Lower leg skin (tissue), 4 donors: ENCODE measurements at regions not wholly inside any gene's neighbourhood (a gene's known extent, or its start where the extent isn't known, plus 50 kb on each side); places are given as distances from the start of the nearest gene placed in this dataset.

Experiments used
- DNase-seq, 2 donors: peaks; one replicate each; pipeline ENCODE4 v3.0.0-alpha.2; 2019; ENCODE audit warnings: low spot score in 2 of 2
- H3K4me3 ChIP-seq: fragments of 200-600 bp; sonication (generic); 2 replicates; pipeline ENCODE4 v1.5.1; 2017; ENCODE audit warnings: mild to moderate bottlenecking, low read depth; ENCODE audit not compliant: poor library complexity, severe bottlenecking
- POLR2A ChIP-seq, 2 donors: fragments of 450-650 bp; IDR thresholded peaks; one replicate each; pipeline ENCODE4 v1.6.1; 2016 to 2017; ENCODE audit warnings: antibody characterized with exemption in 2 of 2, mild to moderate bottlenecking in 1 of 2, moderate library complexity in 1 of 2
- WGBS, 2 donors: methylation state at CpG; one replicate each; pipeline ENCODE4 v1.1.5; 2018; 5-methylcytosine and 5-hydroxymethylcytosine counted together
- intact Hi-C: fragments of 100-400 bp; cut with DNase I; formaldehyde crosslinking; loops from one replicate; pipeline ENCODE4 v1.15.0; 2023; ENCODE audit warnings: low total_unique reads
- TF ChIP-seq, protein P1 (sequence below), 3 donors: fragments of 450-650 bp; IDR thresholded peaks; one replicate each; pipeline ENCODE4 v1.5.1; 2016; ENCODE audit warnings: antibody characterized with exemption in 3 of 3, mild to moderate bottlenecking in 3 of 3, moderate library complexity in 2 of 3

DNA sequence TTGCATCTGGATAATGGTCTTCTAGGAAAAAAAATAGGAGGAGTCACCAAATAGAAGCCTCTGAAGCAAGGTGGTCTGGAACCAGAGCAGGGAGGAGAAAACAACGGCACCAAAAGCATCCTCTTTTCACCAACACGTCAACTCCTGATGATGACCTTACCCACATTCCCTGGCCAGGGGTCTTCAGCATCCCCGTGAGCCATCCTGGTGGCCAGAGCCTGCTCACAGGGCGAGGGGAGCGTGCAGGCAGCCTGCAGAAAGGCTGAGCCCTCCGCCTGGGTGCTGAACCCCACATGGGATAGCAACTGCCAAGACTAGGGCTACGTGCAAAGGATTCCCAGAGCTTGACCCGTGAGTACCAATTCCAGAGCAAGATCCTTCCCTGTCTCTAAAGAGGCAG, 191.0 kb downstream of the NDUFA10 start:
- intact Hi-C loops: no loop called here
- no peak overlapping the region for H3K4me3 ChIP-seq
- 87 to 91% methylated on average over 8 of the region's 8 CpGs for WGBS, 2 donors
- TF ChIP-seq, protein P1, sequence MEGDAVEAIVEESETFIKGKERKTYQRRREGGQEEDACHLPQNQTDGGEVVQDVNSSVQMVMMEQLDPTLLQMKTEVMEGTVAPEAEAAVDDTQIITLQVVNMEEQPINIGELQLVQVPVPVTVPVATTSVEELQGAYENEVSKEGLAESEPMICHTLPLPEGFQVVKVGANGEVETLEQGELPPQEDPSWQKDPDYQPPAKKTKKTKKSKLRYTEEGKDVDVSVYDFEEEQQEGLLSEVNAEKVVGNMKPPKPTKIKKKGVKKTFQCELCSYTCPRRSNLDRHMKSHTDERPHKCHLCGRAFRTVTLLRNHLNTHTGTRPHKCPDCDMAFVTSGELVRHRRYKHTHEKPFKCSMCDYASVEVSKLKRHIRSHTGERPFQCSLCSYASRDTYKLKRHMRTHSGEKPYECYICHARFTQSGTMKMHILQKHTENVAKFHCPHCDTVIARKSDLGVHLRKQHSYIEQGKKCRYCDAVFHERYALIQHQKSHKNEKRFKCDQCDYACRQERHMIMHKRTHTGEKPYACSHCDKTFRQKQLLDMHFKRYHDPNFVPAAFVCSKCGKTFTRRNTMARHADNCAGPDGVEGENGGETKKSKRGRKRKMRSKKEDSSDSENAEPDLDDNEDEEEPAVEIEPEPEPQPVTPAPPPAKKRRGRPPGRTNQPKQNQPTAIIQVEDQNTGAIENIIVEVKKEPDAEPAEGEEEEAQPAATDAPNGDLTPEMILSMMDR (IDR thresholded peaks at IDR 0.05): no peak
- TF ChIP-seq POLR2A (IDR thresholded peaks at IDR 0.05): no peak
- DNase-seq: peak in 1 of 2 donors; percentile 43

DNA sequence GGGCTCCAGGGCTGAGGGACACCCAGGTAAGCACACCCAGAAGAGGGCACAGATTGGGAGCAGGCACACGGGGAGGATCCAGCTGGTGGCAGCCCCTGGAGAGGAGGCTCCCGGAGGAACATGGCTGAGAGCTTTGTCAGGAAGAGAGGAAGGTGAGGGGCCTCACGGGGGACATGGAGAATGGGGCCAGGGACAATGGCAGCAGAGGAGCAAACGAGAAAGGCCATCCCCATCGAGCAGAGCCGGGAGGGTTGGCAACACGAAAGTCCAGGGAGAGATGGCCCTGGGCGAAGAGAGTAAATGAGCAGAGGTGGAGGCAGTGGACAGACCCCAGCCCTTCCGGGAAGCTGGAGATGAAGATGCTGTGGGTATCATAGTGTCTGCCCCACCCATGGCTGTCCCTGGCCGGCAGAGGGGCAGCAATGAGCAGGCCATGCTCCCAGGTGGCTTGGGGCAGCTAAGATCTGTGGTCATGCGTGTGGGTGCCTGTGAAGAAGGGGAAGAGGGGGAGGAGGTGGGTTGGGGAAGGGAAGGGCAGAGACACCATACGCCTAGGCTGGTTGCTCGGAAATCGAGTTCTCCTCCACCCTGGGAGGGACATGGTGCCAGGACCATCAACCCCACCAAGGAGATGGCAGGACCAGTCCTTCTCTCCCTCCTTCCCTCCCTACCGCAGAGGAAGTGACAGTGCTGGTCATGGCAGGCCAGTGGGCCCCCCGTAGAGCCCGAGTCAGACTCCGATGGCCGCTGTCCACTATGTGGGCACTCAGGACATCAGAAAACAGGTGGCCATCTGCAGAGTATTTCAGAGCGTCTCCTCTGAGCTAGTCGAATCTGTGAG, 191.7 kb downstream of the NDUFA10 start:
- DNase-seq: peak; percentile 7 to 62
- WGBS, 2 donors: 91 to 92% methylated on average over 21 of the region's 21 CpGs
- TF ChIP-seq, protein P1 (IDR thresholded peaks at IDR 0.05): no peak
- no peak for TF ChIP-seq POLR2A (IDR thresholded peaks at IDR 0.05)

DNA sequence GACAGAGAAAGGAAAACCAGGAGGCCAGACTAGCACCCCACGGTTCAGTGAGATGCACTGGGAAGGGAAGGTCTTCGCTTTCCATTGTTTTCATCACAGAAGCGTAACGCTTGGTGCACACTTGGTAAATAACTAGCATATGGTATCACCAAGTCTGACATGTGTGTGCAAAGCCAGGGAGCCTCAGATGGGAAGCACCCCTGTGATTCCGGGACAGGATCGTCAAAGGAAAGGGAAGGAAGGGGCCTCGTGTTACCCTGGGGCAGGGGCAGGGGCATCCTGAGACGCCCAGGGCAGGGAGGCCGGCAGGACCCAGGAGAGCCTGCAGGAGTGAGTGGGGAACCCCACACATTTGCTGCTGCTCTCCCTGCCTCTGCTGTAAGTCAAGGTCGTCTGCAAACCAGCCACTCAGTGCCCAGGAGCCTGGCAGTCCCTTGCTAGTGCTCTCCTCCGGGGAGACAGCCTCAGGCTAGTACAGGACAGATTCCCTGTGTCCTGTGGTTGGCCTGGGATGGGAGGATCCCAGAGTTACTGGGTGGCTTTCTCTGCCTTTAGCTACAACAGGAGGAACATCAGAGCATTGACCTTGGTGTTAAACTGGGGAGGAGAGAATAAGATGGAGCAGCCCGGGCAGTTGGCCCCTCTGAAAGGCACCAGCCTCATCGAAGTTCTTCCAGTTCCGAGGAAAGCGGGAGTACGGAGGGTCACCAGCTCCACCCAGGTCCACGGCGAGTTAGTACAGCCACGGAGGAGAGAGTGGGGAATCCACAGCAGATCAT, 192.5 kb downstream of the NDUFA10 start:
- 81 to 83% methylated on average over 19 of the region's 19 CpGs for WGBS, 2 donors
- intact Hi-C loops: no loop called here
- peak; percentile 8 to 57 for DNase-seq
- no peak for TF ChIP-seq POLR2A (IDR thresholded peaks at IDR 0.05)
- TF ChIP-seq, protein P1 (IDR thresholded peaks at IDR 0.05): no peak
- no peak overlapping the region for H3K4me3 ChIP-seq

More for the DNA sequence above, 191.7 kb downstream of the NDUFA10 start:
- H3K4me3 ChIP-seq: no peak overlapping the region
- intact Hi-C loops: no loop called here

DNA sequence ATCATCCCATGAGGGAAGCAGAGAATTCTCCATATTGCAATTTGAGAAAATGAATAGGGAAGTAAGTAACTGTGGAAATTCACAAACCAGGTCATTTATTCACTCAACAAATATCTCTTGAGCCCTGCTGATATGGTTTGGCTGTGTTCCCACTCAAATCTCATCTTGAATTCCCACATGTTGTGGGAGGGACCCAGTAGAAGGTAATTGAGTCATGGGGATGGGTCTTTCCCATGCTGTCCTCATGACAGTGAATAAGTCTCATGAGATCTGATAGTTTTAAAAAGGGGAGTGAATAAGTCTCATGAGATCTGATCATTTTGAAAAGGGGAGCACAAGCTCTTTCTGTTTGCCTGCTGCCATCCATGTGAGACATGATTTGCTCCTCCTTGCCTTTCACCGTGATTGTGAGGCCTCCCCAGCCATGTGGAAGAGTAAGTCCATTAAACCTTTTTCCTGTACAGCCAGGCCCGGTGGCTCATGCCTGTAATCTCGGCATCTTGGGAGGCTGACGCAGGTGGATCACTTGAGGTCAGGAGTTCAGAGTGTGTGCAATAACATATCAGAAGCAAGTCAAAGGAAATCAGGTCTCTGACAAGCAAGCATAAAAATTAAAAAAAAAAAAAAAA, 193.2 kb downstream of the NDUFA10 start:
- peak in 1 of 2 donors; percentile 42 for DNase-seq
- no peak overlapping the region for H3K4me3 ChIP-seq
- 74 to 80% methylated on average over 4 of the region's 4 CpGs for WGBS, 2 donors
- intact Hi-C loops: no loop called here
- TF ChIP-seq, protein P1 (IDR thresholded peaks at IDR 0.05): no peak
- TF ChIP-seq POLR2A (IDR thresholded peaks at IDR 0.05): no peak

DNA sequence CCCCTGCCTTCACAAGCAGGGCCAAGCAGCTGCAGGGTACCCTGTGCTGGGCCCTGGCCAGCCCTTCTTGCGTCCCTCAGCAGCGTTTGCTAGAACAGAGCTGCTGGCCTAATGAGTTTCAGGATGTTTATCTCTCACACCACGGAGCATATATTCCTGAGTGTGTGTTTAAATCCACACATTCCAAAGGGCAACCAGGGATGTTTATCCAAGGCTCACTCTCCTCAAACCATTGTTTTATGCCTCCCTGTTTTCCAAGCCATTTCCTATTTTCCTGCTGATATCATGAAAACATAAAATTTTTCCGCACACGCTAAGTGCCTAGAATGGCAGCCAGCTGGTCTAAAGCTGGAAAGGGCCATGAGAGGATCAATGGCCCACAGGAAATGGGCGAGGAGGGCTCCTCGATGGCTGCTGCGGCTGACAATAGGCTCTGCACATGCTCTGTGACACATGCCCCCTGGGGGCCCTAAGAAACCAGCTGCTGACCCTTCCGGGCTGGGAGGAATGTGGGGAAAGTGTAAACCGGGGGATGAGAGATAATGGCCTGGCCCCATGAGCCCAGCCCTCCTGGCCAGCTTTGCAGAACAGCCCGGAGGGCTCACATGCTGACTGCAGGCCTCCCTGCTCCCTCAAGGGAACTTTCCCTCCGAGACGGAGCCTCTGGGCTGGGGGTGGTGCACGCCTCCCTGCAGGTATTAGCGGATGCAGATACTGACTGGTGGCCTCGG, 194.0 kb downstream of the NDUFA10 start:
- peak; percentile 8 to 81 for DNase-seq
- 69 to 70% methylated on average over 13 to 16 of the region's 16 CpGs for WGBS, 2 donors
- TF ChIP-seq, protein P1 (IDR thresholded peaks at IDR 0.05): no peak
- TF ChIP-seq POLR2A (IDR thresholded peaks at IDR 0.05): no peak
- no peak overlapping the region for H3K4me3 ChIP-seq
- intact Hi-C loops: no loop called here
